Ovary (tissue), 3 donors: ENCODE measurements at regions not wholly inside any gene's neighbourhood (a gene's known extent, or its start where the extent isn't known, plus 50 kb on each side); places are given as distances from the start of the nearest gene placed in this dataset.

Experiments
- EP300 ChIP-seq: sonication (generic); formaldehyde crosslinking; IDR thresholded peaks from one replicate; pipeline ENCODE4 v1.6.1; 2017; ENCODE audit warnings: antibody characterized with exemption
- POLR2A ChIP-seq: fragments of 450-650 bp; IDR thresholded peaks from one replicate; pipeline ENCODE4 v1.6.1; 2017; ENCODE audit warnings: antibody characterized with exemption, mild to moderate bottlenecking, moderate library complexity
- TF ChIP-seq, protein P1 (sequence below), 3 donors: fragments of 450-650 bp in 2 of 3; fragments of 200-600 bp in 1 of 3; IDR thresholded peaks; one replicate each; pipeline versions ENCODE4 v1.5.1 to v1.8.0; 2016 to 2022; ENCODE audit warnings: antibody characterized with exemption in 3 of 3, mild to moderate bottlenecking in 1 of 3
- donor health status: DM: no; HTN: no; CAD: no.

DNA sequence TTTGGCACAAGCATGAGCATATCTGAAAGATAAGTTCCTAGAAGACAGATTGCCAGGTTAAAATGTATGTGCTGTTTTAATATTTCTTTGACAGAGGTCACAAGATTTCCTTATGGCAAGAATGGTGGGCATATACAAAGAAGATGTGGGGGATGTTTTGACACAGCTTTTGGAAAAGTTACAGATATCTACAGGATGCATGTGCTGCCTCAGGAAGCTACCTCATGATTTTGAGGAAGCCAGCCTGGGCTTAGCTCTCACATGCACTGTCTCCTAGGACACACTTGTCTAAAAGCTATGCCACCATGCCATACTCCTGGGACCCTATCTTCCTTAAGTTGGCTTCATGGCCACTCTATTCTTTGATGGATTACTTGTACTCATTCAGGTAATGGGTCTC, 99.9 kb downstream of the C1orf94 start:
- TF ChIP-seq, protein P1, sequence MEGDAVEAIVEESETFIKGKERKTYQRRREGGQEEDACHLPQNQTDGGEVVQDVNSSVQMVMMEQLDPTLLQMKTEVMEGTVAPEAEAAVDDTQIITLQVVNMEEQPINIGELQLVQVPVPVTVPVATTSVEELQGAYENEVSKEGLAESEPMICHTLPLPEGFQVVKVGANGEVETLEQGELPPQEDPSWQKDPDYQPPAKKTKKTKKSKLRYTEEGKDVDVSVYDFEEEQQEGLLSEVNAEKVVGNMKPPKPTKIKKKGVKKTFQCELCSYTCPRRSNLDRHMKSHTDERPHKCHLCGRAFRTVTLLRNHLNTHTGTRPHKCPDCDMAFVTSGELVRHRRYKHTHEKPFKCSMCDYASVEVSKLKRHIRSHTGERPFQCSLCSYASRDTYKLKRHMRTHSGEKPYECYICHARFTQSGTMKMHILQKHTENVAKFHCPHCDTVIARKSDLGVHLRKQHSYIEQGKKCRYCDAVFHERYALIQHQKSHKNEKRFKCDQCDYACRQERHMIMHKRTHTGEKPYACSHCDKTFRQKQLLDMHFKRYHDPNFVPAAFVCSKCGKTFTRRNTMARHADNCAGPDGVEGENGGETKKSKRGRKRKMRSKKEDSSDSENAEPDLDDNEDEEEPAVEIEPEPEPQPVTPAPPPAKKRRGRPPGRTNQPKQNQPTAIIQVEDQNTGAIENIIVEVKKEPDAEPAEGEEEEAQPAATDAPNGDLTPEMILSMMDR (IDR thresholded peaks at IDR 0.05): no peak
- TF ChIP-seq EP300 (no peak), POLR2A (no peak)
